C4-2B (cell line): ENCODE measurements at regions not wholly inside any gene's neighbourhood (a gene's known extent, or its start where the extent isn't known, plus 50 kb on each side); places are given as distances from the start of the nearest gene placed in this dataset.

Experiments used
- ZFX ChIP-seq: fragments of 450-650 bp; IDR thresholded peaks from 2 replicates; pipeline ENCODE4 v1.6.1; 2017
- TF ChIP-seq, protein P1 (sequence below): fragments of 450-650 bp; conservative IDR thresholded peaks from 2 replicates; pipeline ENCODE4 v1.5.1; 2017; ENCODE audit warnings: mild to moderate bottlenecking

GRCh38 chr5:84791138-84791537, 406.5 kb upstream of the EDIL3 start:
- TF ChIP-seq, protein P1, sequence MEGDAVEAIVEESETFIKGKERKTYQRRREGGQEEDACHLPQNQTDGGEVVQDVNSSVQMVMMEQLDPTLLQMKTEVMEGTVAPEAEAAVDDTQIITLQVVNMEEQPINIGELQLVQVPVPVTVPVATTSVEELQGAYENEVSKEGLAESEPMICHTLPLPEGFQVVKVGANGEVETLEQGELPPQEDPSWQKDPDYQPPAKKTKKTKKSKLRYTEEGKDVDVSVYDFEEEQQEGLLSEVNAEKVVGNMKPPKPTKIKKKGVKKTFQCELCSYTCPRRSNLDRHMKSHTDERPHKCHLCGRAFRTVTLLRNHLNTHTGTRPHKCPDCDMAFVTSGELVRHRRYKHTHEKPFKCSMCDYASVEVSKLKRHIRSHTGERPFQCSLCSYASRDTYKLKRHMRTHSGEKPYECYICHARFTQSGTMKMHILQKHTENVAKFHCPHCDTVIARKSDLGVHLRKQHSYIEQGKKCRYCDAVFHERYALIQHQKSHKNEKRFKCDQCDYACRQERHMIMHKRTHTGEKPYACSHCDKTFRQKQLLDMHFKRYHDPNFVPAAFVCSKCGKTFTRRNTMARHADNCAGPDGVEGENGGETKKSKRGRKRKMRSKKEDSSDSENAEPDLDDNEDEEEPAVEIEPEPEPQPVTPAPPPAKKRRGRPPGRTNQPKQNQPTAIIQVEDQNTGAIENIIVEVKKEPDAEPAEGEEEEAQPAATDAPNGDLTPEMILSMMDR = no peak
- TF ChIP-seq ZFX = no peak
